Stimulated activated CD8-positive, alpha-beta memory T cell treated with anti-CD3 and anti-CD28 coated beads, Interleukin-4, amount 100 ng/mL, for 1 hour (primary cell): ENCODE measurements at regions not wholly inside any gene's neighbourhood (a gene's known extent, or its start where the extent isn't known, plus 50 kb on each side); places are given as distances from the start of the nearest gene placed in this dataset.

Experiments
- DNase-seq, 2 donors: peaks; one replicate each; pipeline ENCODE4 v3.0.0-alpha.2; 2020; ENCODE audit warnings: low read depth in 2 of 2, low spot score in 1 of 2

- no peak for DNase-seq
Measured at GRCh38 chr18:40921845-40922629, 1033.0 kb upstream of the PIK3C3 start.

GRCh38 chr18:40917056-40917455 is 1038.0 kb upstream of the PIK3C3 start:
- DNase-seq, result no peak

GRCh38 chr18:40915724-40916123 is 1039.3 kb upstream of the PIK3C3 start:
- DNase-seq, result no peak

GRCh38 chr18:40911582-40912254 is 1043.3 kb upstream of the PIK3C3 start:
- DNase-seq, result no peak

GRCh38 chr18:40911041-40911440 is 1044.0 kb upstream of the PIK3C3 start:
- no peak for DNase-seq

- DNase-seq, result no peak
Measured at GRCh38 chr18:40907842-40908241, 1047.2 kb upstream of the PIK3C3 start.

- DNase-seq, result no peak
Measured at GRCh38 chr18:40904295-40904694, 1050.7 kb upstream of the PIK3C3 start.

- no peak for DNase-seq
Measured at GRCh38 chr18:40902436-40902835, 1052.6 kb upstream of the PIK3C3 start.

GRCh38 chr18:40897884-40898283 is 1057.2 kb upstream of the PIK3C3 start:
- DNase-seq, result no peak

GRCh38 chr18:40883271-40883670 is 1071.8 kb upstream of the PIK3C3 start:
- DNase-seq, result no peak

- no peak for DNase-seq
Measured at GRCh38 chr18:40882468-40882867, 1072.6 kb upstream of the PIK3C3 start.

GRCh38 chr18:40878371-40878770 is 1076.7 kb upstream of the PIK3C3 start:
- no peak for DNase-seq

GRCh38 chr18:40877096-40877495 is 1077.9 kb upstream of the PIK3C3 start:
- DNase-seq, result no peak

- no peak for DNase-seq
Measured at GRCh38 chr18:40875101-40875615, 1079.9 kb upstream of the PIK3C3 start.

- DNase-seq, result no peak
Measured at GRCh38 chr18:40874233-40874632, 1080.8 kb upstream of the PIK3C3 start.

- no peak for DNase-seq
Measured at GRCh38 chr18:40868110-40868858, 1086.8 kb upstream of the PIK3C3 start.

GRCh38 chr18:40867459-40867858 is 1087.6 kb upstream of the PIK3C3 start:
- no peak for DNase-seq

GRCh38 chr18:40866968-40867367 is 1088.1 kb upstream of the PIK3C3 start:
- no peak for DNase-seq

GRCh38 chr18:40866013-40866645 is 1088.9 kb upstream of the PIK3C3 start:
- no peak for DNase-seq

GRCh38 chr18:40864846-40865245 is 1090.2 kb upstream of the PIK3C3 start:
- DNase-seq, result no peak

GRCh38 chr18:40863801-40864200 is 1091.2 kb upstream of the PIK3C3 start:
- no peak for DNase-seq
